Mesendoderm (in vitro differentiated cells): ENCODE measurements at regions not wholly inside any gene's neighbourhood (a gene's known extent, or its start where the extent isn't known, plus 50 kb on each side); places are given as distances from the start of the nearest gene placed in this dataset.

ENCODE experiments used
- DNase-seq: peaks from one replicate; pipeline ENCODE4 v3.0.0; 2013
- H2AK5ac ChIP-seq: 2 replicates; pipeline ENCODE4 v1.6.1; 2013; ENCODE audit warnings: low read length, inconsistent platforms
- H2BK120ac ChIP-seq: 2 replicates; pipeline ENCODE4 v1.6.1; 2013; ENCODE audit warnings: low read depth, mild to moderate bottlenecking, low read length, moderate library complexity, mixed read lengths
- H2BK15ac ChIP-seq: replicated peaks from 2 replicates; pipeline ENCODE4 v1.6.1; 2013; ENCODE audit warnings: low read depth, mild to moderate bottlenecking, moderate library complexity
- H2BK5ac ChIP-seq: 2 replicates; pipeline ENCODE4 v1.6.1; 2013; ENCODE audit warnings: low read length, inconsistent platforms
- H3K18ac ChIP-seq: 2 replicates; pipeline ENCODE4 v1.6.1; 2013; ENCODE audit warnings: mild to moderate bottlenecking, low read length, mixed read lengths
- H3K23ac ChIP-seq: one replicate; pipeline ENCODE4 v1.6.1; 2013; ENCODE audit warnings: low read length
- H3K27ac ChIP-seq: 2 replicates; pipeline ENCODE4 v1.5.1; 2013; ENCODE audit warnings: low read depth, mild to moderate bottlenecking, inconsistent platforms, low read length, moderate library complexity
- H3K27me3 ChIP-seq: 2 replicates; pipeline ENCODE4 v1.6.1; 2013; ENCODE audit warnings: low read length, control low read depth, mild to moderate bottlenecking, inconsistent platforms; ENCODE audit not compliant: insufficient read depth, poor library complexity
- H3K36me3 ChIP-seq: 2 replicates; pipeline ENCODE4 v1.6.1; 2013; ENCODE audit warnings: low read length, inconsistent platforms; ENCODE audit not compliant: control insufficient read depth, insufficient read depth
- H3K4ac ChIP-seq: one replicate; pipeline ENCODE4 v1.6.1; 2013; ENCODE audit warnings: low read depth, mild to moderate bottlenecking, low read length, moderate library complexity
- H3K4me1 ChIP-seq: 2 replicates; pipeline ENCODE4 v1.6.1; 2013; ENCODE audit warnings: low read depth, low read length, inconsistent platforms; ENCODE audit not compliant: control insufficient read depth
- H3K4me2 ChIP-seq: 2 replicates; pipeline ENCODE4 v1.6.1; 2013; ENCODE audit warnings: low read length
- H3K4me3 ChIP-seq: 2 replicates; pipeline ENCODE4 v1.5.1; 2013; ENCODE audit warnings: mild to moderate bottlenecking, low read length
- H3K56ac ChIP-seq: one replicate; pipeline ENCODE4 v1.6.1; 2013; ENCODE audit warnings: low read length
- H3K79me1 ChIP-seq: 2 replicates; pipeline ENCODE4 v1.6.1; 2013; ENCODE audit warnings: low read length, inconsistent platforms
- H3K79me2 ChIP-seq: 2 replicates; pipeline ENCODE4 v1.6.1; 2013; ENCODE audit warnings: mild to moderate bottlenecking, low read length; ENCODE audit not compliant: control insufficient read depth, insufficient read depth
- H3K9ac ChIP-seq: 2 replicates; pipeline ENCODE4 v1.6.1; 2013; ENCODE audit warnings: low read length, inconsistent platforms
- H4K5ac ChIP-seq: one replicate; pipeline ENCODE4 v1.6.1; 2013; ENCODE audit warnings: low read length
- H4K8ac ChIP-seq: one replicate; pipeline ENCODE4 v1.6.1; 2013; ENCODE audit warnings: low read depth, mild to moderate bottlenecking, control low read depth, low read length, moderate library complexity
- WGBS: extraction: QIAGEN DNeasy Blood & Tissue Kit; methylation state at CpG from one replicate; pipeline ENCODE4 v1.1.7; 2013; ENCODE audit warnings: low lambda C conversion rate, missing lambda C conversion rate; ENCODE audit not compliant: insufficient coverage; ENCODE audit errors: extremely low coverage; 5-methylcytosine and 5-hydroxymethylcytosine counted together

- no peaks in the 10 kb centered on the region for H3K4me1 ChIP-seq
- no peak overlapping the region for H2AK5ac ChIP-seq
- no peak for DNase-seq
- H3K4me2 ChIP-seq, result no peak overlapping the region
- no peak overlapping the region for H2BK5ac ChIP-seq
- no peaks in the 10 kb centered on the region for H3K79me2 ChIP-seq
- no peak overlapping the region for H3K56ac ChIP-seq
- H3K18ac ChIP-seq, result no peak overlapping the region
- H4K5ac ChIP-seq, result no peak overlapping the region
- H3K27me3 ChIP-seq, result no peaks in the 10 kb centered on the region
- H4K8ac ChIP-seq, result no peak overlapping the region
- H2BK120ac ChIP-seq, result no peak overlapping the region
- no CpG with 5 or more reads among the region's 3 CpGs for WGBS
- no peak overlapping the region for H3K23ac ChIP-seq
- no peak overlapping the region for H3K4ac ChIP-seq
- no peak overlapping the region for H2BK15ac ChIP-seq
- no peaks in the 10 kb centered on the region for H3K79me1 ChIP-seq
- no peak overlapping the region for H3K4me3 ChIP-seq
- no peak overlapping the region for H3K9ac ChIP-seq
- H3K36me3 ChIP-seq, result no peaks in the 10 kb centered on the region
- H3K27ac ChIP-seq, result no peak overlapping the region
Measured at GRCh38 chr16:64236316-64236715, 885.5 kb downstream of the CDH11 start.

GRCh38 chr16:64234200-64234599 is 887.7 kb downstream of the CDH11 start:
- Histone ChIP-seq H3K56ac (no peak overlapping the region), H2AK5ac (no peak overlapping the region), H4K5ac (no peak overlapping the region), H3K79me2 (no peaks in the 10 kb centered on the region), H2BK15ac (no peak overlapping the region), H3K4ac (no peak overlapping the region), H2BK5ac (no peak overlapping the region), H3K9ac (no peak overlapping the region), H3K27me3 (no peaks in the 10 kb centered on the region), H4K8ac (no peak overlapping the region), H2BK120ac (no peak overlapping the region), H3K4me3 (no peak overlapping the region), H3K79me1 (no peaks in the 10 kb centered on the region), H3K4me1 (no peaks in the 10 kb centered on the region), H3K23ac (no peak overlapping the region), H3K27ac (no peak overlapping the region), H3K36me3 (no peaks in the 10 kb centered on the region), H3K18ac (no peak overlapping the region), H3K4me2 (no peak overlapping the region)
- no peak for DNase-seq
- WGBS, result no CpG with 5 or more reads among the region's 3 CpGs

- no peaks in the 10 kb centered on the region for H3K79me1 ChIP-seq
- H3K36me3 ChIP-seq, result no peaks in the 10 kb centered on the region
- H2BK5ac ChIP-seq, result no peak overlapping the region
- H3K56ac ChIP-seq, result no peak overlapping the region
- no peak for DNase-seq
- no peak overlapping the region for H3K27ac ChIP-seq
- no peak overlapping the region for H2AK5ac ChIP-seq
- no peak overlapping the region for H3K23ac ChIP-seq
- H3K18ac ChIP-seq, result no peak overlapping the region
- H3K4me1 ChIP-seq, result no peaks in the 10 kb centered on the region
- no peak overlapping the region for H2BK15ac ChIP-seq
- H2BK120ac ChIP-seq, result no peak overlapping the region
- no peak overlapping the region for H3K4me3 ChIP-seq
- H3K79me2 ChIP-seq, result no peaks in the 10 kb centered on the region
- H4K5ac ChIP-seq, result no peak overlapping the region
- H3K4me2 ChIP-seq, result no peak overlapping the region
- H3K27me3 ChIP-seq, result no peaks in the 10 kb centered on the region
- no peak overlapping the region for H4K8ac ChIP-seq
- WGBS, result no CpG with 5 or more reads among the region's 2 CpGs
- no peak overlapping the region for H3K4ac ChIP-seq
- no peak overlapping the region for H3K9ac ChIP-seq
Measured at GRCh38 chr16:64225696-64226095, 896.2 kb downstream of the CDH11 start.

- no peaks in the 10 kb centered on the region for H3K36me3 ChIP-seq
- H3K23ac ChIP-seq, result no peak overlapping the region
- DNase-seq, result no peak
- no peak overlapping the region for H3K9ac ChIP-seq
- no peak overlapping the region for H4K8ac ChIP-seq
- H3K18ac ChIP-seq, result no peak overlapping the region
- no peaks in the 10 kb centered on the region for H3K79me2 ChIP-seq
- no peak overlapping the region for H3K4ac ChIP-seq
- no peak overlapping the region for H2BK5ac ChIP-seq
- H2AK5ac ChIP-seq, result no peak overlapping the region
- no peaks in the 10 kb centered on the region for H3K27me3 ChIP-seq
- no peak overlapping the region for H3K27ac ChIP-seq
- H3K4me3 ChIP-seq, result no peak overlapping the region
- H2BK15ac ChIP-seq, result no peak overlapping the region
- WGBS, result no CpG with 5 or more reads among the region's 10 CpGs
- no peak overlapping the region for H4K5ac ChIP-seq
- no peaks in the 10 kb centered on the region for H3K4me1 ChIP-seq
- no peak overlapping the region for H2BK120ac ChIP-seq
- no peaks in the 10 kb centered on the region for H3K79me1 ChIP-seq
- no peak overlapping the region for H3K56ac ChIP-seq
- no peak overlapping the region for H3K4me2 ChIP-seq
Measured at GRCh38 chr16:64225036-64225435, 896.8 kb downstream of the CDH11 start.

- Histone ChIP-seq H2BK15ac (no peak overlapping the region), H3K79me1 (no peaks in the 10 kb centered on the region), H3K4me1 (no peaks in the 10 kb centered on the region), H3K4me3 (no peak overlapping the region), H3K56ac (no peak overlapping the region), H3K27me3 (no peaks in the 10 kb centered on the region), H4K8ac (no peak overlapping the region), H2BK5ac (no peak overlapping the region), H3K27ac (no peak overlapping the region), H3K4ac (no peak overlapping the region), H3K9ac (no peak overlapping the region), H2BK120ac (no peak overlapping the region), H3K18ac (no peak overlapping the region), H3K23ac (no peak overlapping the region), H3K36me3 (no peaks in the 10 kb centered on the region), H4K5ac (no peak overlapping the region), H3K4me2 (no peak overlapping the region), H3K79me2 (no peaks in the 10 kb centered on the region), H2AK5ac (no peak overlapping the region)
- WGBS, result no CpG with 5 or more reads among the region's 4 CpGs
- DNase-seq, result no peak
Measured at GRCh38 chr16:64217789-64218535, 903.9 kb downstream of the CDH11 start.

- H3K4ac ChIP-seq, result no peak overlapping the region
- no peaks in the 10 kb centered on the region for H3K79me2 ChIP-seq
- WGBS, result no CpG with 5 or more reads among the region's 3 CpGs
- no peak for DNase-seq
- no peak overlapping the region for H4K5ac ChIP-seq
- no peak overlapping the region for H4K8ac ChIP-seq
- no peak overlapping the region for H3K4me2 ChIP-seq
- no peak overlapping the region for H2BK5ac ChIP-seq
- H3K27me3 ChIP-seq, result no peaks in the 10 kb centered on the region
- H2AK5ac ChIP-seq, result no peak overlapping the region
- no peaks in the 10 kb centered on the region for H3K79me1 ChIP-seq
- no peak overlapping the region for H3K9ac ChIP-seq
- H3K4me1 ChIP-seq, result no peaks in the 10 kb centered on the region
- H3K18ac ChIP-seq, result no peak overlapping the region
- H3K4me3 ChIP-seq, result no peak overlapping the region
- H3K56ac ChIP-seq, result no peak overlapping the region
- no peak overlapping the region for H2BK120ac ChIP-seq
- no peak overlapping the region for H2BK15ac ChIP-seq
- H3K23ac ChIP-seq, result no peak overlapping the region
- no peak overlapping the region for H3K27ac ChIP-seq
- H3K36me3 ChIP-seq, result no peaks in the 10 kb centered on the region
Measured at GRCh38 chr16:64215730-64216129, 906.1 kb downstream of the CDH11 start.
